ENCODE measurements at regions not wholly inside any gene's neighbourhood (a gene's known extent, or its start where the extent isn't known, plus 50 kb on each side); places are given as distances from the start of the nearest gene placed in this dataset.

DNA sequence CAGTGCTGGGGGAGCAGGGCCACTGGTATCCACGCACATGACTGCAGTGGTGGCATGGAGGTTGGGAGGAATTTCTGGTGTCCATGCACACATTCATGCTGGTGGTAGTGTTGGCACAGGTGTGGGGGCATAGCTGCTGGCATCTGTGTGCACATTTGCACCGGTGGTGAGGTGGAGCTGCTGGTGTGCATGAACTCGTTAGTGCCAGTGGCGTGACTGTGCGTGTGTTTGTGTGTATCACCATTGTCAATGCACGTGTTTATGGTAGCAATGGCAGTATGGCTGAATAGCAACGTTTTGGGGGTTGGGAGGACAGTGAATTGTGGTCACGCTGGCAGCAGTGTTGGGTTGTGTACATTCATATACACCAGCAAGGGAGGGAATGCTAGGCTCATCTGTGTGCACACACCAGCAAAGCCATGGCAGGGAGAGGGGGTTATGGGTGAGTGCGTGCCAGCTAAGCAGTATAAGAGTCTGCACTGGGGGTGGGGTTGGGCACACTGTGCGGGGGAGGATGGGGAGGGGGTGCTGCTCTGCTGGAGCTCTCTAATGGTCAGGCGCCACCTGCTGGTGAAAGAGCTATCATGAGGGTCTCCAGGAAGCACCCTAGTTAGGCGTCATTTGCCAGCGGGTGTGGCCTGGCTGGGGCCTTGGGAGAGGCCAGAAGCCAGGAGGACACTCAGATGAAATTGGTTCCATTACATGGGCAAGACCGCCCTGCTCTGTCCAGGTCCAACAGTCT, 626.1 kb upstream of the ID4 start:
- TF ChIP-seq KAT7 (CRISPR knock-in tag; IDR thresholded peaks at IDR 0.05; ENCODE audit: borderline replicate concordance) = no peak
- TF ChIP-seq, protein P1, sequence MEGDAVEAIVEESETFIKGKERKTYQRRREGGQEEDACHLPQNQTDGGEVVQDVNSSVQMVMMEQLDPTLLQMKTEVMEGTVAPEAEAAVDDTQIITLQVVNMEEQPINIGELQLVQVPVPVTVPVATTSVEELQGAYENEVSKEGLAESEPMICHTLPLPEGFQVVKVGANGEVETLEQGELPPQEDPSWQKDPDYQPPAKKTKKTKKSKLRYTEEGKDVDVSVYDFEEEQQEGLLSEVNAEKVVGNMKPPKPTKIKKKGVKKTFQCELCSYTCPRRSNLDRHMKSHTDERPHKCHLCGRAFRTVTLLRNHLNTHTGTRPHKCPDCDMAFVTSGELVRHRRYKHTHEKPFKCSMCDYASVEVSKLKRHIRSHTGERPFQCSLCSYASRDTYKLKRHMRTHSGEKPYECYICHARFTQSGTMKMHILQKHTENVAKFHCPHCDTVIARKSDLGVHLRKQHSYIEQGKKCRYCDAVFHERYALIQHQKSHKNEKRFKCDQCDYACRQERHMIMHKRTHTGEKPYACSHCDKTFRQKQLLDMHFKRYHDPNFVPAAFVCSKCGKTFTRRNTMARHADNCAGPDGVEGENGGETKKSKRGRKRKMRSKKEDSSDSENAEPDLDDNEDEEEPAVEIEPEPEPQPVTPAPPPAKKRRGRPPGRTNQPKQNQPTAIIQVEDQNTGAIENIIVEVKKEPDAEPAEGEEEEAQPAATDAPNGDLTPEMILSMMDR (IDR thresholded peaks at IDR 0.05 in 2 of 3, conservative IDR thresholded peaks at IDR 0.05 in 1 of 3; ENCODE audit: insufficient read depth in 2 of 3, low read depth in 1 of 3, low read length in 3 of 3) = peak in 2 of 3 experiments; percentile 13 to 37; a peak in 2 of 6 replicates
- no peak for TF ChIP-seq ZBTB33 (CRISPR knock-in tag; IDR thresholded peaks at IDR 0.05)
